B cell (primary cell): ENCODE measurements at regions not wholly inside any gene's neighbourhood (a gene's known extent, or its start where the extent isn't known, plus 50 kb on each side); places are given as distances from the start of the nearest gene placed in this dataset.

Experiments used
- ATAC-seq: fragments of 200-7000 bp; cut with Tn5 transposase; one replicate; pipeline ENCODE4 v1.10.0; 2021; ENCODE audit warnings: low read depth, mild to moderate bottlenecking, moderate number of reproducible peaks, moderate library complexity
- CTCF ChIA-PET: fragments of 350-600 bp; sonication (Branson Sonifier 250); formaldehyde crosslinking; loops from one replicate; lab custom pipeline; 2021; ENCODE audit warnings: antibody characterized with exemption, inconsistent platforms; lab: Charles Lee
- POLR2A ChIA-PET: fragments of 350-600 bp; sonication (Branson Sonifier 250); formaldehyde crosslinking; loops from one replicate; lab custom pipeline; 2021; ENCODE audit warnings: antibody characterized with exemption; lab: Charles Lee
- DNase-seq: peaks from one replicate; pipeline ENCODE4 v3.0.0; 2013
- H2AFZ ChIP-seq: 2 replicates; pipeline ENCODE4 v1.6.1; 2012; ENCODE audit warnings: mild to moderate bottlenecking, low read depth, low read length; ENCODE audit not compliant: insufficient read depth, poor library complexity, severe bottlenecking
- H3K27ac ChIP-seq, 2 donors: 1 replicate in 1 of 2; 2 replicates in 1 of 2; pipeline ENCODE4 v1.5.1; 2012 to 2013; ENCODE audit warnings: low read length in 2 of 2, mild to moderate bottlenecking in 2 of 2, moderate library complexity in 1 of 2
- H3K27me3 ChIP-seq, 4 experiments: fragments of 200-600 bp in 1 of 4; sonication (generic) in 1 of 4; replicated peaks in 1 of 4; 1 replicate in 2 of 4; 2 replicates in 2 of 4; pipeline versions ENCODE4 v1.6.1 to v1.7.0; 2013 to 2016; ENCODE audit warnings: low read length in 3 of 4, mild to moderate bottlenecking in 2 of 4, mixed read lengths in 1 of 4, moderate library complexity in 1 of 4; ENCODE audit not compliant: insufficient read depth in 4 of 4, control insufficient read depth in 3 of 4; ENCODE audit errors: control extremely low read depth in 1 of 4
- H3K36me3 ChIP-seq, 2 experiments: replicated peaks in 1 of 2; 1 replicate in 1 of 2; 2 replicates in 1 of 2; pipeline versions ENCODE4 v1.6.1 to v1.7.1; 2013; ENCODE audit warnings: low read length in 1 of 2; ENCODE audit not compliant: insufficient read depth in 2 of 2, control insufficient read depth in 1 of 2; ENCODE audit errors: control extremely low read depth in 1 of 2, extremely low read depth in 1 of 2
- H3K4me1 ChIP-seq, 2 donors: fragments of 200-600 bp in 1 of 2; sonication (generic) in 1 of 2; 1 replicate in 1 of 2; 2 replicates in 1 of 2; pipeline versions ENCODE4 v1.5.1 to v1.6.1; 2013 to 2017; ENCODE audit warnings: low read length in 2 of 2; ENCODE audit not compliant: control insufficient read depth in 2 of 2, insufficient read depth in 2 of 2
- H3K4me2 ChIP-seq: replicated peaks from 2 replicates; pipeline ENCODE3; 2012; ENCODE audit warnings: mild to moderate bottlenecking, low read depth, low read length; ENCODE audit not compliant: poor library complexity, severe bottlenecking
- H3K4me3 ChIP-seq, 5 experiments: fragments of 200-600 bp in 1 of 5; sonication (generic) in 1 of 5; 1 replicate in 3 of 5; 2 replicates in 2 of 5; pipeline versions ENCODE4 v1.5.1 to v1.7.0; 2011 to 2016; ENCODE audit warnings: low read length in 4 of 5, mild to moderate bottlenecking in 4 of 5, low read depth in 2 of 5, control low read depth in 1 of 5, moderate library complexity in 1 of 5; ENCODE audit not compliant: insufficient read depth in 1 of 5; ENCODE audit errors: control extremely low read depth in 1 of 5, extremely low read depth in 1 of 5
- H3K79me2 ChIP-seq: fragments of 200-600 bp; sonication (generic); one replicate; pipeline ENCODE4 v1.6.0; 2016; ENCODE audit warnings: low read length; ENCODE audit not compliant: control insufficient read depth, insufficient read depth
- H3K9ac ChIP-seq: fragments of 200-600 bp; sonication (generic); 2 replicates; pipeline ENCODE4 v1.6.1; 2017; ENCODE audit warnings: mild to moderate bottlenecking, low read length, moderate library complexity
- H3K9me3 ChIP-seq, 3 donors: one replicate each; pipeline versions ENCODE4 v1.6.1 to v1.7.1; 2013; ENCODE audit warnings: low read length in 2 of 3; ENCODE audit not compliant: control insufficient read depth in 2 of 3, insufficient read depth in 1 of 3; ENCODE audit errors: control extremely low read depth in 1 of 3
- H4K20me1 ChIP-seq: 2 replicates; pipeline ENCODE4 v1.6.0; 2012; ENCODE audit warnings: mild to moderate bottlenecking, low read length; ENCODE audit not compliant: insufficient read depth, control insufficient read depth, poor library complexity, severe bottlenecking
- H3K27ac Mint-ChIP-seq: one replicate; pipeline ENCODE4 v1.8.0; 2021; ENCODE audit warnings: mixed read lengths
- H3K27me3 Mint-ChIP-seq: one replicate; pipeline ENCODE4 v1.8.0; 2021; ENCODE audit warnings: mixed read lengths
- H3K4me1 Mint-ChIP-seq: one replicate; pipeline ENCODE4 v1.8.0; 2021; ENCODE audit warnings: mixed read lengths
- H3K4me3 Mint-ChIP-seq: one replicate; pipeline ENCODE4 v1.8.0; 2021; ENCODE audit warnings: mixed read lengths
- H3K9me3 Mint-ChIP-seq: one replicate; pipeline ENCODE4 v1.8.0; 2022; ENCODE audit warnings: mixed read lengths; ENCODE audit not compliant: insufficient read depth
- CTCF ChIP-seq: fragments of 200-600 bp; IDR thresholded peaks from one replicate; pipeline ENCODE4 v1.8.0; 2022; ENCODE audit warnings: antibody characterized with exemption, mild to moderate bottlenecking
- EZH2 ChIP-seq: IDR thresholded peaks from 2 replicates; pipeline ENCODE4 v1.6.1; 2012; ENCODE audit warnings: borderline replicate concordance, low read depth, mild to moderate bottlenecking, moderate library complexity, low read length; ENCODE audit not compliant: insufficient read depth, poor library complexity, severe bottlenecking
- WGBS: methylation state at CpG from one replicate; pipeline ENCODE4 v1.1.5; 2013; ENCODE audit warnings: missing lambda C conversion rate; ENCODE audit not compliant: insufficient coverage; 5-methylcytosine and 5-hydroxymethylcytosine counted together
- intact Hi-C: fragments of 100-400 bp; cut with micrococcal nuclease; formaldehyde crosslinking; loops from one replicate; pipeline ENCODE4 v1.10.0; 2022

- intact Hi-C loops = no loop called here
- Histone ChIP-seq H3K4me2 (no peak overlapping the region), H3K9me3 (no peaks in the 10 kb centered on the region), H4K20me1 (no peaks in the 10 kb centered on the region), H3K4me1 (no peaks in the 10 kb centered on the region), H3K27me3 (no peaks in the 10 kb centered on the region), H3K36me3 (no peaks in the 10 kb centered on the region), H3K27ac (no peak overlapping the region), H3K4me3 (no peak overlapping the region), H3K9ac (no peak overlapping the region), H2AFZ (no peak overlapping the region), H3K79me2 (no peaks in the 10 kb centered on the region)
- Mint-ChIP-seq H3K9me3 (no peaks in the 10 kb centered on the region), H3K27me3 (no peaks in the 10 kb centered on the region), H3K4me3 (no peak overlapping the region), H3K4me1 (no peaks in the 10 kb centered on the region), H3K27ac (no peak overlapping the region)
- TF ChIP-seq CTCF (no peak), EZH2 (no peak)
- DNase-seq (no peak), ATAC-seq (no peak)
- CTCF ChIA-PET = no interaction called here
- WGBS = 80% methylated on average over 1 of the region's 4 CpGs
- POLR2A ChIA-PET = no interaction called here
Observed at GRCh38 chr7:109945820-109946518, 1145.0 kb upstream of the LRRN3 start.

- Histone ChIP-seq H3K36me3 (no peaks in the 10 kb centered on the region), H3K9ac (no peak overlapping the region), H2AFZ (no peak overlapping the region), H3K4me3 (no peak overlapping the region), H3K4me2 (no peak overlapping the region), H3K9me3 (no peaks in the 10 kb centered on the region), H3K27me3 (no peaks in the 10 kb centered on the region), H3K27ac (no peak overlapping the region), H3K4me1 (no peaks in the 10 kb centered on the region), H3K79me2 (no peaks in the 10 kb centered on the region), H4K20me1 (no peaks in the 10 kb centered on the region)
- no peak overlapping the region for H3K4me3 Mint-ChIP-seq
- no peak for DNase-seq
- intact Hi-C loops = no loop called here
- ChIA-PET CTCF (no interaction called here), POLR2A (no interaction called here)
- H3K9me3 Mint-ChIP-seq = peaks cover 3% of the 10 kb centered on the region
- H3K27me3 Mint-ChIP-seq = no peaks in the 10 kb centered on the region
- H3K4me1 Mint-ChIP-seq = no peaks in the 10 kb centered on the region
- WGBS = no CpG with 5 or more reads among the region's 2 CpGs
- TF ChIP-seq EZH2 = no peak
- TF ChIP-seq CTCF = no peak
- H3K27ac Mint-ChIP-seq = no peak overlapping the region
- no peak for ATAC-seq
Observed at GRCh38 chr7:109950256-109950655, 1140.7 kb upstream of the LRRN3 start.
